ENCODE measurements at regions not wholly inside any gene's neighbourhood (a gene's known extent, or its start where the extent isn't known, plus 50 kb on each side); places are given as distances from the start of the nearest gene placed in this dataset.

- TF ChIP-seq POLR2A (IDR thresholded peaks at IDR 0.05): no peak
- no peak for TF ChIP-seq CTCF (IDR thresholded peaks at IDR 0.05)
These were observed 61.1 kb downstream of the FAM217A start for GRCh38 chr6:4017834-4018170.
